Activated naive CD8-positive, alpha-beta T cell (primary cell): ENCODE measurements at regions not wholly inside any gene's neighbourhood (a gene's known extent, or its start where the extent isn't known, plus 50 kb on each side); places are given as distances from the start of the nearest gene placed in this dataset.
"Not testable (repeated sequence)": the region's sequence is repeated elsewhere in the genome, so short reads cannot be mapped to it uniquely, and the experiment has no call there.

Experiments
- H3K27ac Mint-ChIP-seq: one replicate; pipeline ENCODE4 v1.8.0; 2021; ENCODE audit warnings: mixed read lengths
- H3K27me3 Mint-ChIP-seq: one replicate; pipeline ENCODE4 v1.8.0; 2021; ENCODE audit warnings: mixed read lengths
- H3K36me3 Mint-ChIP-seq: one replicate; pipeline ENCODE4 v1.8.0; 2021; ENCODE audit warnings: mixed read lengths
- H3K4me1 Mint-ChIP-seq: one replicate; pipeline ENCODE4 v1.8.0; 2021; ENCODE audit warnings: low read depth, mixed read lengths
- H3K4me3 Mint-ChIP-seq: one replicate; pipeline ENCODE4 v1.8.0; 2021; ENCODE audit warnings: mild to moderate bottlenecking, mixed read lengths
- H3K9me3 Mint-ChIP-seq: one replicate; pipeline ENCODE4 v1.8.0; 2021; ENCODE audit warnings: low read depth, mixed read lengths

DNA sequence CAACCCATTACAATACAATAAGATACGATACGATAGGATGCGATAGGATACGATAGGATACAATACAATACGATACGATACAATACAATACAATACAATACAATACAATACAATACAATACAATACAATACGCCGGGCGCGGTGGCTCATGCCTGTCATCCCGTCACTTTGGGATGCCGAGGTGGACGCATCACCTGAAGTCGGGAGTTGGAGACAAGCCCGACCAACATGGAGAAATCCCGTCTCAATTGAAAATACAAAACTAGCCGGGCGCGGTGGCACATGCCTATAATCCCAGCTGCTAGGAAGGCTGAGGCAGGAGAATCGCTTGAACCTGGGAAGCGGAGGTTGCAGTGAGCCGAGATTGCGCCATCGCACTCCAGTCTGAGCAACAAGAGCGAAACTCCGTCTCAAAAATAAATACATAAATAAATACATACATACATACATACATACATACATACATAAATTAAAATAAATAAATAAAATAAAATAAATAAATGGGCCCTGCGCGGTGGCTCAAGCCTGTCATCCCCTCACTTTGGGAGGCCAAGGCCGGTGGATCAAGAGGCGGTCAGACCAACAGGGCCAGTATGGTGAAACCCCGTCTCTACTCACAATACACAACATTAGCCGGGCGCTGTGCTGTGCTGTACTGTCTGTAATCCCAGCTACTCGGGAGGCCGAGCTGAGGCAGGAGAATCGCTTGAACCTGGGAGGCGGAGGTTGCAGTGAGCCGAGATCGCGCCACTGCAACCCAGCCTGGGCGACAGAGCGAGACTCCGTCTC is 2092.5 kb upstream of the TPTE start:
- not testable (repeated sequence) for H3K27me3 Mint-ChIP-seq, H3K27ac Mint-ChIP-seq, H3K4me3 Mint-ChIP-seq, H3K9me3 Mint-ChIP-seq, H3K36me3 Mint-ChIP-seq, H3K4me1 Mint-ChIP-seq

DNA sequence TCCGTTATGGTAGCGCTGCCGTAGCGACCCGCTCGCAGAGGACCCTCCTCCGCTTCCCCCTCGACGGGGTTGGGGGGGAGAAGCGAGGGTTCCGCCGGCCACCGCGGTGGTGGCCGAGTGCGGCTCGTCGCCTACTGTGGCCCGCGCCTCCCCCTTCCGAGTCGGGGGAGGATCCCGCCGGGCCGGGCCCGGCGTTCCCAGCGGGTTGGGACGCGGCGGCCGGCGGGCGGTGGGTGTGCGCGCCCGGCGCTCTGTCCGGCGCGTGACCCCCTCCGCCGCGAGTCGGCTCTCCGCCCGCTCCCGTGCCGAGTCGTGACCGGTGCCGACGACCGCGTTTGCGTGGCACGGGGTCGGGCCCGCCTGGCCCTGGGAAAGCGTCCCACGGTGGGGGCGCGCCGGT is 2086.7 kb upstream of the TPTE start:
- not testable (repeated sequence) for H3K27me3 Mint-ChIP-seq, H3K4me1 Mint-ChIP-seq, H3K36me3 Mint-ChIP-seq, H3K27ac Mint-ChIP-seq, H3K4me3 Mint-ChIP-seq, H3K9me3 Mint-ChIP-seq

DNA sequence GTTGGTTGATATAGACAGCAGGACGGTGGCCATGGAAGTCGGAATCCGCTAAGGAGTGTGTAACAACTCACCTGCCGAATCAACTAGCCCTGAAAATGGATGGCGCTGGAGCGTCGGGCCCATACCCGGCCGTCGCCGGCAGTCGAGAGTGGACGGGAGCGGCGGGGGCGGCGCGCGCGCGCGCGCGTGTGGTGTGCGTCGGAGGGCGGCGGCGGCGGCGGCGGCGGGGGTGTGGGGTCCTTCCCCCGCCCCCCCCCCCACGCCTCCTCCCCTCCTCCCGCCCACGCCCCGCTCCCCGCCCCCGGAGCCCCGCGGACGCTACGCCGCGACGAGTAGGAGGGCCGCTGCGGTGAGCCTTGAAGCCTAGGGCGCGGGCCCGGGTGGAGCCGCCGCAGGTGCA is 2078.3 kb upstream of the TPTE start:
- not testable (repeated sequence) for H3K36me3 Mint-ChIP-seq, H3K4me3 Mint-ChIP-seq, H3K27me3 Mint-ChIP-seq, H3K27ac Mint-ChIP-seq, H3K9me3 Mint-ChIP-seq, H3K4me1 Mint-ChIP-seq

DNA sequence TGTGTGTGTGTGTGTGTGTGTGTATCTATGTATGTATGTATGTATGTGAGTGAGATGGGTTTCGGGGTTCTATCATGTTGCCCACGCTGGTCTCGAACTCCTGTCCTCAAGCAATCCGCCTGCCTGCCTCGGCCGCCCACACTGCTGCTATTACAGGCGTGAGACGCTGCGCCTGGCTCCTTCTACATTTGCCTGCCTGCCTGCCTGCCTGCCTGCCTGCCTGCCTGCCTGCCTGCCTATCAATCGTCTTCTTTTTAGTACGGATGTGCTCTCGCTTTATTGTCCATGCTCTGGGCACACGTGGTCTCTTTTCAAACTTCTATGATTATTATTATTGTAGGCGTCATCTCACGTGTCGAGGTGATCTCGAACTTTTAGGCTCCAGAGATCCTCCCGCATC is 2071.6 kb upstream of the TPTE start:
- not testable (repeated sequence) for H3K36me3 Mint-ChIP-seq, H3K27ac Mint-ChIP-seq, H3K4me1 Mint-ChIP-seq

DNA sequence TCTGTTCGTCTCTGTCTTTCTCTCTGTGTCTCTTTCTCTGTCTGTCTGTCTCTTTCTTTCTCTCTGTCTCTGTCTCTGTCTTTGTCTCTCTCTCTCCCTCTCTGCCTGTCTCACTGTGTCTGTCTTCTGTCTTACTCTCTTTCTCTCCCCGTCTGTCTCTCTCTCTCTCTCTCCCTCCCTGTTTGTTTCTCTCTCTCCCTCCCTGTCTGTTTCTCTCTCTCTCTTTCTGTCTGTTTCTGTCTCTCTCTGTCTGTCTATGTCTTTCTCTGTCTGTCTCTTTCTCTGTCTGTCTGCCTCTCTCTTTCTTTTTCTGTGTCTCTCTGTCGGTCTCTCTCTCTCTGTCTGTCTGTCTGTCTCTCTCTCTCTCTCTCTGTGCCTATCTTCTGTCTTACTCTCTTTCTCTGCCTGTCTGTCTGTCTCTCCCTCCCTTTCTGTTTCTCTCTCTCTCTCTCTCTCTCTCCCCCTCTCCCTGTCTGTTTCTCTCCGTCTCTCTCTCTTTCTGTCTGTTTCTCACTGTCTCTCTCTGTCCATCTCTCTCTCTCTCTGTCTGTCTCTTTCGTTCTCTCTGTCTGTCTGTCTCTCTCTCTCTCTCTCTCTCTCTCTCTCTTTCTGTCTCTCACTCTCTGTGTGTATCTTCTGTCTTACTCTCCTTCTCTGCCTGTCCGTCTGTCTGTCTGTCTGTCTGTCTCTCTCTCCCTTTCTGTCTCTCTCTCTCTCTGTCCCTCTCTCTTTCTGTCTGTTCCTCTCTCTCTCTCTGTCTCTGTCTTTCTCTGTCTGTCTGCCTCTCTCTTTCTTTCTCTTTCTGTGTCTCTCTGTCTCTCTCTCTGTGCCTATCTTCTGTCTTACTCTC is 2065.9 kb upstream of the TPTE start:
- not testable (repeated sequence) for H3K4me1 Mint-ChIP-seq, H3K27me3 Mint-ChIP-seq, H3K9me3 Mint-ChIP-seq, H3K27ac Mint-ChIP-seq, H3K36me3 Mint-ChIP-seq, H3K4me3 Mint-ChIP-seq

More for the DNA sequence above, 2071.6 kb upstream of the TPTE start:
- not testable (repeated sequence) for H3K9me3 Mint-ChIP-seq, H3K4me3 Mint-ChIP-seq, H3K27me3 Mint-ChIP-seq

DNA sequence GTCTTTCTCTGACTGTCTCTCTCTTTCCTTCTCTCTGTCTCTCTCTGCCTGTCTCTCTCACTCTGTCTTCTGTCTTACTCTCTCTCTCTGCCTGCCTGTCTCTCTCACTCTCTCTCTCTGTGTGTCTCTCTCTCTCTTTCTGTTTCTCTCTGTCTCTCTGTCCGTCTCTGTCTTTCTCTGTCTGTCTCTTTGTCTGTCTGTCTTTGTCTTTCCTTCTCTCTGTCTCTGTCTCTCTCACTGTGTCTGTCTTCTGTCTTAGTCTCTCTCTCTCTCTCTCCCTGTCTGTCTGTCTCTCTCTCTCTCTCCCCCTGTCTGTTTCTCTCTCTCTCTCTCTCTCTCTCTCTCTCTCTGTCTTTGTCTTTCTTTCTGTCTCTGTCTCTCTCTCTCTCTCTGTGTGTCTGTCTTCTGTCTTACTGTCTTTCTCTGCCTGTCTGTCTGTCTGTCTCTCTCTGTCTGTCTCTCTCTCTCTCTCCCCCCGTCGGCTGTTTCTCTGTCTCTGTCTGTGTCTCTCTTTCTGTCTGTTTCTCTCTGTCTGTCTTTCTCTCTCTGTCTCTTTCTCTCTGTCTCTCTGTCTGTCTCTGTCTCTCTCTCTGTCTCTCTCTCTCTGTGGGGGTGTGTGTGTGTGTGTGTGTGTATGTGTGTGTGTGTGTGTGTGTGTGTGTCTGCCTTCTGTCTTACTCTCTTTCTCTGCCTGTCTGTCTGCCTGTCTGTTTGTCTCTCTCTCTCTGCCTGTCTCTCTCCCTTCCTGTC is 2056.8 kb upstream of the TPTE start:
- not testable (repeated sequence) for H3K36me3 Mint-ChIP-seq, H3K27me3 Mint-ChIP-seq, H3K9me3 Mint-ChIP-seq, H3K4me3 Mint-ChIP-seq, H3K27ac Mint-ChIP-seq, H3K4me1 Mint-ChIP-seq

DNA sequence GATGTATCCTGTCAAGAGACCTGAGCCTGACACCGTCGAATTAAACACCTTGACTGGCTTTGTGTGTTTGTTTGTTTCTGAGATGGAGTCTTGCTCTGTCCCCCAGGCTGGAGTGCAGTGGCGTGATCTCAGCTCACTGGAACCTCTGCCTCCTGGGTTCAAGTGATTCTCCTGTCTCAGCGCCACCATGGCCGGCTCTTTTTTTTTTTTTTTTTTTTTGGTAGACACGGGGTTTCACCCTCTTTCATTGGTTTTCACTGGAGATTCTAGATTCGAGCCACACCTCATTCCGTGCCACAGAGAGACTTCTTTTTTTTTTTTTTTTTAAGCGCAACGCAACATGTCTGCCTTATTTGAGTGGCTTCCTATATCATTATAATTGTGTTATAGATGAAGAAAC is 2054.7 kb upstream of the TPTE start:
- not testable (repeated sequence) for H3K36me3 Mint-ChIP-seq, H3K4me1 Mint-ChIP-seq, H3K27ac Mint-ChIP-seq, H3K9me3 Mint-ChIP-seq, H3K4me3 Mint-ChIP-seq, H3K27me3 Mint-ChIP-seq
